A549 (cell line): ENCODE measurements at regions not wholly inside any gene's neighbourhood (a gene's known extent, or its start where the extent isn't known, plus 50 kb on each side); places are given as distances from the start of the nearest gene placed in this dataset.
A peak's percentile ranks its signal among the peaks of the same experiment; 100 is the strongest.

Experiments
- ATAC-seq, 2 experiments: fragments of 200-7000 bp in 1 of 2; fragments of >200 bp in 1 of 2; cut with Nextera tagmentation in 1 of 2; cut with Tn5 transposase in 1 of 2; 3 replicates each; pipeline versions ENCODE4 v1.8.0 to v1.9.1; 2018 to 2020; ENCODE audit warnings: mild to moderate bottlenecking in 1 of 2, moderate library complexity in 1 of 2
- CTCF ChIA-PET: fragments of 300-600 bp; sonication (Branson Sonifier 250); formaldehyde crosslinking; extraction: SDS; loops from one replicate; lab custom pipeline; 2021; ENCODE audit warnings: antibody characterized with exemption, inconsistent platforms; lab: Yijun Ruan, JAX
- POLR2A ChIA-PET: fragments of 350-600 bp; formaldehyde crosslinking; extraction: SDS; loops from one replicate; lab custom pipeline; 2021; ENCODE audit warnings: antibody characterized with exemption, inconsistent platforms; lab: Yijun Ruan, JAX
- DNase-seq, 2 experiments: peaks; one replicate each; pipeline versions ENCODE4 v3.0.0 to v3.0.0-alpha.2; 2011 to 2016; ENCODE audit warnings: low read depth in 1 of 2, low spot score in 1 of 2
- FAIRE-seq: peaks from 2 replicates; lab custom pipeline; 2011; peaks lifted over from hg19 to GRCh38; lab: Jason Lieb, UNC
- H3K27ac ChIP-seq, 2 experiments: fragments of >200 bp; sonication (Bioruptor Twin); formaldehyde crosslinking; 3 replicates each; pipeline ENCODE4 v1.5.1; 2016 to 2017
- H3K4me1 ChIP-seq: fragments of >200 bp; sonication (Bioruptor Twin); formaldehyde crosslinking; 3 replicates; pipeline ENCODE4 v1.6.1; 2016
- H3K4me2 ChIP-seq: fragments of >200 bp; sonication (Bioruptor Twin); formaldehyde crosslinking; 3 replicates; pipeline ENCODE4 v1.6.1; 2016
- H3K4me3 ChIP-seq: fragments of >200 bp; sonication (Bioruptor Twin); formaldehyde crosslinking; 3 replicates; pipeline ENCODE4 v1.5.1; 2016
- H3K9me3 ChIP-seq: fragments of >200 bp; sonication (Bioruptor Twin); formaldehyde crosslinking; 3 replicates; pipeline ENCODE4 v1.6.1; 2016
- ATOH8 ChIP-seq: fragments of 250-450 bp; sonication (Bioruptor Pico); IDR thresholded peaks from 2 replicates; pipeline ENCODE4 v1.5.0; 2020; ENCODE audit warnings: low read depth, mild to moderate bottlenecking, moderate library complexity
- BHLHE40 ChIP-seq: IDR thresholded peaks from 2 replicates; pipeline ENCODE4 v1.6.1; 2012; ENCODE audit warnings: low read depth, low read length, inconsistent platforms
- CBX8 ChIP-seq: fragments of 200-600 bp; sonication (generic); IDR thresholded peaks from 2 replicates; pipeline ENCODE4 v1.6.1; 2016
- E2F6 ChIP-seq: IDR thresholded peaks from 2 replicates; pipeline ENCODE4 v1.6.1; 2012; ENCODE audit warnings: low read depth, borderline replicate concordance
- EHMT2 ChIP-seq: fragments of 200-600 bp; sonication (generic); IDR thresholded peaks from 2 replicates; pipeline ENCODE4 v1.6.1; 2016; ENCODE audit warnings: antibody characterized with exemption, low read depth, mild to moderate bottlenecking, moderate library complexity
- ELK1 ChIP-seq: fragments of 150-350 bp; IDR thresholded peaks from 2 replicates; pipeline ENCODE4 v1.6.1; 2014; ENCODE audit warnings: low read depth, mild to moderate bottlenecking, low read length
- HDAC2 ChIP-seq: fragments of 200-600 bp; sonication (generic); IDR thresholded peaks from 2 replicates; pipeline ENCODE4 v1.6.1; 2016
- HOXA7 ChIP-seq: fragments of 250-450 bp; sonication (Bioruptor Pico); IDR thresholded peaks from 2 replicates; pipeline ENCODE4 v1.5.0; 2020; ENCODE audit warnings: mild to moderate bottlenecking, moderate library complexity
- KDM5A ChIP-seq: fragments of 200-600 bp; sonication (generic); IDR thresholded peaks from 2 replicates; pipeline ENCODE4 v1.6.1; 2016; ENCODE audit warnings: antibody characterized with exemption, mild to moderate bottlenecking
- MAFK ChIP-seq: fragments of 450-650 bp; IDR thresholded peaks from 2 replicates; pipeline ENCODE4 v1.6.1; 2014; ENCODE audit not compliant: partially characterized antibody
- MAX ChIP-seq: IDR thresholded peaks from 2 replicates; pipeline ENCODE4 v1.6.1; 2012
- MAZ ChIP-seq: fragments of 150-350 bp; IDR thresholded peaks from 2 replicates; pipeline ENCODE4 v1.6.1; 2014; ENCODE audit warnings: antibody characterized with exemption, low read depth, low read length, borderline replicate concordance
- NFE2L2 ChIP-seq: fragments of 150-350 bp; conservative IDR thresholded peaks from 2 replicates; pipeline ENCODE4 v1.6.1; 2014; ENCODE audit warnings: low read length
- NR3C1 ChIP-seq: fragments of >200 bp; sonication (Bioruptor Twin); formaldehyde crosslinking; IDR thresholded peaks from 3 replicates; pipeline ENCODE4 v1.6.1; 2017
- PBX3 ChIP-seq: IDR thresholded peaks from 2 replicates; pipeline ENCODE4 v1.6.1; 2012
- PHF8 ChIP-seq: fragments of 200-600 bp; sonication (generic); IDR thresholded peaks from 2 replicates; pipeline ENCODE4 v1.6.1; 2016; ENCODE audit warnings: low read depth, mild to moderate bottlenecking, antibody characterized with exemption, moderate library complexity, borderline replicate concordance
- RAD21 ChIP-seq, 2 experiments: fragments of >200 bp in 1 of 2; sonication (Bioruptor Twin) in 1 of 2; formaldehyde crosslinking in 1 of 2; IDR thresholded peaks in 1 of 2; conservative IDR thresholded peaks in 1 of 2; 2 replicates in 1 of 2; 3 replicates in 1 of 2; pipeline ENCODE4 v1.6.1; 2012 to 2018; ENCODE audit warnings: inconsistent platforms in 1 of 2
- RCOR1 ChIP-seq: fragments of 150-350 bp; IDR thresholded peaks from 2 replicates; pipeline ENCODE4 v1.6.1; 2014; ENCODE audit warnings: antibody characterized with exemption, low read length, low read depth
- REST ChIP-seq: fragments of 200-600 bp; sonication (generic); IDR thresholded peaks from 2 replicates; pipeline ENCODE4 v1.6.1; 2016; ENCODE audit warnings: antibody characterized with exemption, mild to moderate bottlenecking, moderate library complexity
- SREBF2 ChIP-seq: fragments of 450-650 bp; IDR thresholded peaks from 2 replicates; pipeline ENCODE4 v1.6.1; 2014; ENCODE audit warnings: mild to moderate bottlenecking, moderate library complexity
- USF2 ChIP-seq: fragments of 450-650 bp; IDR thresholded peaks from 2 replicates; pipeline ENCODE4 v1.6.1; 2014; ENCODE audit warnings: antibody characterized with exemption
- ZFP36 ChIP-seq: fragments of 450-650 bp; IDR thresholded peaks from 2 replicates; pipeline ENCODE4 v1.6.1; 2014; ENCODE audit warnings: borderline replicate concordance; ENCODE audit not compliant: partially characterized antibody
- ZNF302 ChIP-seq: fragments of 250-450 bp; sonication (Bioruptor Pico); IDR thresholded peaks from 2 replicates; pipeline ENCODE4 v1.9.0; 2021; ENCODE audit warnings: inconsistent platforms, mild to moderate bottlenecking, moderate library complexity
- ZSCAN20 ChIP-seq: fragments of 250-450 bp; sonication (Bioruptor Pico); IDR thresholded peaks from 2 replicates; pipeline ENCODE4 v1.8.0; 2022; ENCODE audit warnings: mild to moderate bottlenecking, moderate library complexity
- WGBS: methylation state at CpG from one replicate; pipeline ENCODE4 v1.1.6; 2017; ENCODE audit errors: missing lambda C conversion rate; 5-methylcytosine and 5-hydroxymethylcytosine counted together

- DNase-seq (no peak), ATAC-seq (no peak), FAIRE-seq (no peak)
- H3K4me2 ChIP-seq = no peak overlapping the region
- no peak for TF ChIP-seq NR3C1
- peak; percentile 22 for TF ChIP-seq MAFK
- H3K27ac ChIP-seq = no peak overlapping the region
- CTCF ChIA-PET = no interaction called here
- H3K4me3 ChIP-seq = no peak overlapping the region
- 19% methylated on average over 2 of the region's 2 CpGs for WGBS
- no peaks in the 10 kb centered on the region for H3K9me3 ChIP-seq
- POLR2A ChIA-PET = no interaction called here
- H3K4me1 ChIP-seq = no peaks in the 10 kb centered on the region
Measured at GRCh38 chr1:88441022-88441421, 243.1 kb upstream of the PKN2 start.

- FAIRE-seq (no peak), ATAC-seq (no peak), DNase-seq (no peak)
- Histone ChIP-seq H3K4me1 (no peaks in the 10 kb centered on the region), H3K4me2 (no peak overlapping the region), H3K27ac (no peak overlapping the region), H3K9me3 (no peaks in the 10 kb centered on the region), H3K4me3 (no peak overlapping the region)
- no peak for TF ChIP-seq MAX
- no peak for TF ChIP-seq ZFP36
- TF ChIP-seq PBX3 = no peak
- TF ChIP-seq ZSCAN20 = no peak
- TF ChIP-seq ZNF302 (CRISPR knock-in tag) = no peak
- TF ChIP-seq SREBF2 = no peak
- POLR2A ChIA-PET = no interaction called here
- CTCF ChIA-PET = no interaction called here
Measured at GRCh38 chr1:88451856-88452255, 232.2 kb upstream of the PKN2 start.

- CTCF ChIA-PET = no interaction called here
- Histone ChIP-seq H3K4me1 (no peaks in the 10 kb centered on the region), H3K9me3 (no peaks in the 10 kb centered on the region), H3K27ac (no peak overlapping the region), H3K4me2 (no peak overlapping the region)
- DNase-seq = no peak
- no peak for ATAC-seq
- WGBS = 25% methylated on average over 7 of the region's 7 CpGs
- FAIRE-seq = no peak
- no peak for TF ChIP-seq MAZ
- TF ChIP-seq EHMT2 = no peak
- TF ChIP-seq RCOR1 = no peak
- no peak for TF ChIP-seq E2F6
- TF ChIP-seq REST = no peak
- no peak for TF ChIP-seq HDAC2
- no peak for TF ChIP-seq BHLHE40
- no peak for TF ChIP-seq PHF8
- TF ChIP-seq ZSCAN20 = no peak
- no peak for TF ChIP-seq HOXA7 (CRISPR knock-in tag)
- no peak for TF ChIP-seq ATOH8 (CRISPR knock-in tag)
- no peak for TF ChIP-seq CBX8
- no peak for TF ChIP-seq ELK1
- TF ChIP-seq KDM5A = no peak
- no peak for TF ChIP-seq NFE2L2
- TF ChIP-seq USF2 = no peak
- TF ChIP-seq RAD21 (conservative IDR thresholded peaks at IDR 0.05 in 1 of 2, IDR thresholded peaks at IDR 0.05 in 1 of 2) = no peak
- TF ChIP-seq, all 56 proteins: peak for 0
- POLR2A ChIA-PET = no interaction called here
- no peak overlapping the region for H3K4me3 ChIP-seq
Measured at GRCh38 chr1:88453295-88453694, 230.8 kb upstream of the PKN2 start.
